ENCODE measurements at regions not wholly inside any gene's neighbourhood (a gene's known extent, or its start where the extent isn't known, plus 50 kb on each side); places are given as distances from the start of the nearest gene placed in this dataset.
"Not testable (repeated sequence)": the region's sequence is repeated elsewhere in the genome, so short reads cannot be mapped to it uniquely, and the experiment has no call there.

DNA sequence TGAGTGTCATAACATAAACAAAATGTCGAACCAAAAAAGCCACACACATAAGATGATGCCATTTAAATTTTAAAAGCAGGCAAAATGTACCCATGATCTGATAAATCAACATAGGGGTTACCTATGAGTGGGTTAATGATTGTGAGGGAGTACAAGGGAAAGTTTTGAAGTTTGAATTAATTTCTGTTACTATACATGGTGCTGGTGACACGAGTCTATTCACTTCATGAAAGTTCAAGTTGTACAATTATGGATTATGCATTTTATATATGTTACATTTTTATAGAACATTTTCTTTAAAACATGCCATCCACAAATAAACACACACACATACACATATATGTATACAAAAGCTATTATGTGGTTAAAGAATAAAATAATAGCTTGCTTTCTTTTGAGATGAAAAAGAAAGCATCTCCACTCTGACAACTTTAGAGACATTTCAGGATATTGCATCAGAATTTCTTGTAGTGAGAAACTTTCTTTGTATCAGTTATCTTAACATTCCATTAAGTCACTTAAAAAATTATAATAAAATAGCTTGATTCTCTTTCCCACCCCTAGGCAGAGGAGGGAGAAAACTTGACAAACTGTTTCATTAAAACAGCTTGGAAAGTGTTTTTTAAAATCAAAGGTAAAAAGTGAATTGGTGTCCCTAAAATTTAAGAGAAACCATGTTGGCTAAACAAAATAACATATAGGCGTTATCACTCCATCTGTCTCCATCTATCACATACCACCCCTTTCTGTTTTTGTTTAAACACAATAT is 891.8 kb upstream of the NDST4 start:
- no peak for DNase-seq (ENCODE audit: low spot score)
- intact Hi-C loops (cut with DNase I) = no loop called here

DNA sequence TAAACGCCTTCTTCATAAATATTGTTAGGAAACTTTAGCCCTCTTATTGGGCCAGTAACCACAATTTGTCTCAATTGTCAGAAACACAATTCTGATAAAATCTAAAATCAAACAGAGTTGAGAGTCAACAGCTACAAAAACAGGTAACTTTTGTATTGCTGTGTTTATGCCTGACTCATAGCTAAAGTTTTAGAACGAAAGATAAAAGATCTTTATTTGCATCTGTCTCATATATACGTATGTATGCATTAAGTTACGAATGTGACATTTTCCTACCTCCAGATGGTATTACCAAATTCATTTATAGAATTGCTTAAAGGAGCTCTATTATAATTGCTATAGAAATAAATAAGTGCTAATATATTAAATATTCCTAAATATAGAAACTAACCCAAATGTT is 887.9 kb upstream of the NDST4 start:
- no peak for DNase-seq (ENCODE audit: low spot score)
- intact Hi-C loops (cut with DNase I) = no loop called here

- DNase-seq (ENCODE audit: low spot score) = no peak
- intact Hi-C loops (cut with DNase I) = no loop called here
Observed at GRCh38 chr4:115986573-115986972, 873.2 kb upstream of the NDST4 start.

DNA sequence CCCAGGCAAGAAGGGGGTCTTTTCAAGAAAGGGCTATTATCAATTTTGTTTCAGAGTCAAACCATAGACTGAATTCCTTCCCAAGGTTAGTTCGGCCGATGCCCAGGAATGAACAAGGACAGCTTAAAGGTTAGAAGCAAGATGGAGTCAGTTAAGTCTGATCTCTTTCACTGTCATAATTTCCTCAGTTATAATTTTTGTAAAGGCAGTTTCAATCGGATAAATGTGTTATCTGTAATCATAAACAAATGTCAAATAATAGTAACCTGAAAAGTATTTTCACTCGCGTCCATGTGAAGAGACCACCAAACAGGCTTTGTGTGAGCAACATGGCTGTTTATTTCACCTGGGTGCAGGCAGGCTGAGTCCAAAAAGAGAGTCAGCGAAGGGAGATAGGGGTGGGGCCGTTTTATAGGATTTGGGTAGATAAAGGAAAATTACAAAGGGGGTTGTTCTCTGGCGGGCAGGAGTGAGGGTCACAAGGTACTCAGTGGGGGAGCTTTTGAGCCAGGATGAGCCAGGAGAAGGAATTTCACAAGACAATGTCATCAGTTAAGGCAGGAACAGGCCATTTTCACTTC is 862.1 kb upstream of the NDST4 start:
- intact Hi-C loops (cut with DNase I); DNase-seq (ENCODE audit: low spot score): not testable (repeated sequence)

- DNase-seq (ENCODE audit: low spot score) = no peak
- intact Hi-C loops (cut with DNase I) = no loop called here
Observed at GRCh38 chr4:115973768-115974167, 860.3 kb upstream of the NDST4 start.

DNA sequence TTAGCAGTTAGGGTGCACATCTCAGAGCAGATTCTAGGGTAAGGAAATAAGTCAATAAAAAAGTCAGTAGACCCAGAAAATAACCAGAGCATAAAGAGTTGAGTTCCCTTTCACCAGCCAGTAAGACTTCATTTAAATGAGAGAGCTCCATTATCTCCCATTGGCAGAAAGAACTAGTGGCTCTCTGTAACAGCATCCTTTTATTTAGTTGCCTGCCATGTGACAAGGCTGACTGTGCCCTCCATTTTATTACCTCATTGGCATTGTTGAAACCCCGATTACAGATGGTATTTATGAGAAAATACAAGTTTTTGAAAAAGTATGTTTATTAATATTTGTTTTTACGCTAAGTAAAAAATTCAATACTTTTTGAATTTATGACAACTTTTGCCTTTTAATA is 859.5 kb upstream of the NDST4 start:
- intact Hi-C loops (cut with DNase I) = no loop called here
- DNase-seq (ENCODE audit: low spot score) = no peak

GRCh38 chr4:115970859-115971258 is 857.4 kb upstream of the NDST4 start:
- DNase-seq (ENCODE audit: low spot score) = no peak
- intact Hi-C loops (cut with DNase I) = no loop called here

- intact Hi-C loops (cut with DNase I) = no loop called here
- no peak for DNase-seq (ENCODE audit: low spot score)
Observed at GRCh38 chr4:115969756-115970155, 856.3 kb upstream of the NDST4 start.

DNA sequence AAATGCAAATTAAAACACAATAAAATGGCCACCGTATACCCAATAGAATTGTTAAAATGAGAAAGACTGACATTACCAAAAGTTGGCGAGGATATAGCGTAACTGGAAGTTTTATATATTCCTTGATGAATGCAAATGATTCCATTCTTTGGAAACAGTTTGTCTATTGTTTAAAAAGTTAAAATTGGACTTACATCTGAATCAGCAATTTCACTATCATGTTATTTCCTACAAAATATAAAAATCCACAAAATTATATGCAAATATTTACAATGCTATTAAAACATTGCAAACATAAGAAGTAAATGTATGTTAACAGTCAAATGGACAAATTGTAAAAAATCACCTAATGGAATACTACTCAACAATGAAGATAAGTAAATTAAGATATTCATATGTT is 852.2 kb upstream of the NDST4 start:
- no peak for DNase-seq (ENCODE audit: low spot score)
- intact Hi-C loops (cut with DNase I) = no loop called here

DNA sequence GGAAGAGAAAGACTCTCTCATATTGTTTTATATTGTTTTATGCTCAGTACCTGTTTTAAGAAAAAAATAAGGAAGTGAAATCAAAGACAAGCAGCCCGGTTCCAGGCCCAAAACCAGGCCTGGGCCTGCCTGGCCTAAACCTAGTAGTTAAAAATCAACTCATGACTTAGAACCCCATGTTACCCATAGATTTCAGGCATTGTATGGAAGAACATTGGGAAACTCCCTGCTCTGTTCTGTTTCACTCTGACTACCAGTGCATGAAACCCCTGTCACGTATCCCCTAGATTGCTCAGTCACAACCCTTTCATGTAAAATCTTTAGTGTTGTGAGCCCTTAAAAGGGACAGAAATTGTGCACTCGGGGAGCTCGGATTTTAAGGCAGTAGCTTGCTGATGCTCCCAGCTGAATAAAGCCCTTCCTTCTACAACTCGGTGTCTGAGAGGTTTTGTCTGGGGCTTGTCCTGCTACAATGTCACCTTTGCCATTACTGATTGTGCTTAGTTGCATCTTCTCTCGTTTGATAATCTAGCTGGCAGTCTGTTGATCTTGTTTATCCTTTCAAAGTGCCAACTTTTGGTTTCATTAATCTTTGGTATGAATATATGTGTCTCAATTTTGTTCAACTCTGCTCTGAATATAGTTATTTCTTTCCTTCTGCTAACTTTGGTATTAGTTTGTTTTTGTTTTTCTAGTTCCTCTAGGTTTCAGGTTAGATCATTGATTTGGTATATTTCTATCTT is 842.8 kb upstream of the NDST4 start:
- intact Hi-C loops (cut with DNase I); DNase-seq (ENCODE audit: low spot score): not testable (repeated sequence)

DNA sequence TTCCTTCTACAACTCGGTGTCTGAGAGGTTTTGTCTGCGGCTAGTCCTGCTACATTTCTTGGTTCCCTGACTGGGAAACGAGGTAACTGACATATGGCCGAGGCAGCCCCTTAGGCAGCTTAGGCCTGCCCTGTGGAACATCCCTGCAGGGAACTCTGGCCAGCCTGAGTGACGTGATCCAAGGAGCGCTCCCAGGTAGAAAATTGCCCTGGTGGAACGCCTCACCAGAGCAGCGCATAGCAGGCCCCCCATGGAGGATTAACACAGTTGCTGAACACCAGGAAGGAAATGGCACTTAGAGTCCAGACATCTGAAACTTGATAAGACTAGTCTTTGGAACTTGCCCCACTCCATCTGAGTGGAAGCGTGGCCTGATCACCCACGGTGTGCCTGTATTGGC is 837.4 kb upstream of the NDST4 start:
- intact Hi-C loops (cut with DNase I) = no loop called here

DNA sequence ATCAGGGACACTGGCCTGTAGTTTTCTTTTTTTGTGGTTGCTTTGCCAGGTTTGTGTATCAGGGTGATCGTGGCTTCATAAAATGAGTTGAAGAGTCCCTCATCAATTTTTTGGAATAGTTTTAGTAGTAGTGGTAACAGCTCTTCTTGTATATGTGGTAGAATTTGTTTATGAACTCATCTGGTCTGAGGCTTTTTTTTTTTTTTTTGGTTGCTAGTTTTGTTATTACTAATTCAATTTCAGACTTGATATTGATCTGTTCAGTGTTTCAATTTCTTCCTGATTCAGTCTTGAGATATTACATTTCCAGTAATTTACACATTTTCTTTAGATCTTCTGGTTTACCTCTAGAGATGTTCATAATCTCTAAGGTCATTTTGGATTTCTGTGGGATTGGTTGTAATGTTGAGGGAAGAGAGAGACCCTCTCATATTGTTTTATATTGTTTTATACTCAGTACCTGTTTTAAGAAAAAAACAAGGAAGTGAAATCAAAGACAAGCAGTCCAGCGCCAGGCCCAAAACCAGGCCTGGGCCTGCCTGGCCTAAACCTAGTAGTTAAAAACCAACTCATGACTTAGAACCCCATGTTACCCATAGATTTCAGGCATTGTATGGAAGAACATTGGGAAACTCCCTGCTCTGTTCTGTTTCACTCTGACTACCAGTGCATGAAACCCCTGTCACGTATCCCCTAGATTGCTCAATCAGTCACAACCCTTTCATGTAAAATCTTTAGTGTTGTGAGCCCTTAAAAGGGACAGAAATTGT is 836.7 kb upstream of the NDST4 start:
- intact Hi-C loops (cut with DNase I); DNase-seq (ENCODE audit: low spot score): not testable (repeated sequence)

More for the DNA sequence above, 837.4 kb upstream of the NDST4 start:
- DNase-seq (ENCODE audit: low spot score) = no peak

- DNase-seq (ENCODE audit: low spot score) = no peak
- intact Hi-C loops (cut with DNase I) = no loop called here
Observed at GRCh38 chr4:115945026-115945425, 831.6 kb upstream of the NDST4 start.

DNA sequence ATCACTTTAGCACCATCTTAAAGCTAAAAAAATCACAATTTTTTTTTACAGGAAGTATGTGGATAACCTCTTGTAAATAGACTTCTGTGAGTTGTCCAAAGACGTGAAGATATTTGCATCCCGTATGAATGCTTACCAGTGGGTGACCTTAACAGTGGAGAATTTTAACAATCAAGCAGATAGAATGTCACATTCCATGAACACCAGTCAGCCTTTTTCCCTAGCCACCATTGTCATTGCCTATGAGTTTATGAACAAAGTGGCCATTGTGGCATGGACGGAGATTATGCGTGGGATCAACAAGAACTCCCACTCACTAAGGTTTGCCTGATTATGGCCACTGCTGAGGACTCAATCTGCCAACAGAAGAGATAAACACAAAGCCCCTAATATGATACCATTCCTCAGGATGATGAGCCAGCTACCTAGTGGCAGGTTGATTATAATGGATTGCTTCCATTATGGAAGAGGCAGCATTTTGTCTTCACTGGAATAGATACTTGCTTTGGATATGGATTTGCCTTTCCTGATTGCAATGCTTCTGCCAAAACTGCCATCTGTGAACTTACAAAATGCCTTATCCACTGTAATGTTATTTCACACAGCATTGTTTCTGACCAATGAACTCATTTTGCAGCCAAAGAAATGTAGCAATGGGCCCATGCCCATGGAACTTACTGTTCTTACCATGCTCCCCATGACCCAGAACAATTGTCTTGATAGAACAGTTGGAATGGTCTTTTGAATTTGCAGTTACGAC is 830.9 kb upstream of the NDST4 start:
- intact Hi-C loops (cut with DNase I) = no loop called here
- no peak for DNase-seq (ENCODE audit: low spot score)

DNA sequence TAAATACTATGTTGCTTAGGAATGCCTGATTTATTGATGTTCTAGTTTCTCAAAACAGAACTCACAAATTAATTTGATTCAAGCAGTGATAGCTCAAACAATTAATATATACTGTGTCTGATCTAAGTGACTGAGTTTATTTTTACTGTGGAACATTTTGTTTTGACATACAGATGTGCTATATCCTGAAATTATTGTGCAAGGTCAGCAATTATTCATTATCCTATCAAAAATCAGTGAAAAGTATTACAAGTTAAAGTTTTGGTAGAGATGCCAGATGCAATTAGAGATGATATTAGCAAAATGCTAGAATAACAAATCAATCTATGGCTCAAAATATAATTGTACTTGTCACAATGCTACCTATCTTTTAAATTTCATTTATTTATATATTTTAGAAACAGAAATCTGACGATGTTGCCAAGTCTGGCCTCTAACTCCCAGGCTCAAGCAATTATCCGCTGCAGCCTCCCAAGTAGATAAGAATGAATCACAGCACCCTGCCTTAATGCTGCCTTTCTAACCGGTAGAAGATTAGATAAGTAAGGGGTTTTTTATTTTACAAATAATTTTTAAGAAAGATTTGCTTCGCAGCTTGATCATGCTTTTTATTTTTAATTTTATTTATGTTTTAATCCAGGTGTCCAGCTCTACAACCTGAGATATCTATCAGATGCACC is 825.5 kb upstream of the NDST4 start:
- no peak for DNase-seq (ENCODE audit: low spot score)
- intact Hi-C loops (cut with DNase I) = no loop called here

- intact Hi-C loops (cut with DNase I) = no loop called here
- no peak for DNase-seq (ENCODE audit: low spot score)
Observed at GRCh38 chr4:115929373-115929772, 816.0 kb upstream of the NDST4 start.

- DNase-seq (ENCODE audit: low spot score) = no peak
- intact Hi-C loops (cut with DNase I) = no loop called here
Observed at GRCh38 chr4:115927382-115927781, 814.0 kb upstream of the NDST4 start.

DNA sequence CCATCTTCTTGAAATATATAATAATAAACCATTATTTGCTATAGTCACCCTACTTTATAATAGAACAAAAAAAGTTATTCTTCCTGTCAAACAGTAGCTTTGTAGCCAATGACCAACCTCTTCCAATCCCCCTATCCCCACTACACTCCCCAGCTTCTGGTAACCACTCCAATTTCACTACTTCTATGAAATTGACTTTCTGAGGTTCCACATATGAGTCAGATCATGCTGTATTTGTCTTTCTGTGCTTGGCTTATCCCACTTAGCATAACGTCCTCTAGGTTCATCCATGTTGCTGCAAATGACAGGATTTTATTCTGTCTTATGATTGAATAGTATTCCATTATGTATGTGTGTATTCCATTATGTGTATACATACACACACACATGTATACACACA is 809.7 kb upstream of the NDST4 start:
- intact Hi-C loops (cut with DNase I) = no loop called here
- no peak for DNase-seq (ENCODE audit: low spot score)

DNA sequence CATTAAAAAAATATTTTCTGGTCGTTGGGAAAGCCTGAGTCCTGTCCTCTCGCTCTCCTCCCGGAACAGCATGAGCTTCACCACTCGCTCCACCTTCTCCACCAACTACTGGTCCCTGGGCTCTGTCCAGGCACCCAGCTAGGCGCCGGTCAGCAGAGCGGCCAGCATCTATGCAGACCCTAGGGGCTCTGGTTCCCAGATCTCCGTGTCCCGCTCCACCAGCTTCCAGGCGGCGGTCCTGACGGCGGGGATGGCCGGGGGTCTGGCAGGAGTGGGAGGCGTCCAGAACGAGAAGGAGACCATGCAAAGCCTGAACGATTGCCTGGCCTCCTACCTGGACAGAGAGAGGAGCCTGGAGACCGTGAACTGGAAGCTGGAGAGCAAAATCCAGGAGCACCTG is 807.2 kb upstream of the NDST4 start:
- DNase-seq (ENCODE audit: low spot score) = no peak
- intact Hi-C loops (cut with DNase I) = no loop called here
